Right lobe of liver (tissue), 6 donors: ENCODE measurements at regions not wholly inside any gene's neighbourhood (a gene's known extent, or its start where the extent isn't known, plus 50 kb on each side); places are given as distances from the start of the nearest gene placed in this dataset.

ENCODE experiments used
- ATAC-seq, 4 donors: fragments of 200-7000 bp; cut with Tn5 transposase; one replicate each; pipeline ENCODE4 v1.9.1; 2020; ENCODE audit warnings: mild to moderate bottlenecking in 4 of 4, moderate library complexity in 4 of 4
- DNase-seq, 3 donors: peaks; one replicate each; pipeline ENCODE4 v3.0.0-alpha.2; 2020
- H3K27ac ChIP-seq, 3 donors: fragments of 200-600 bp; one replicate each; pipeline ENCODE4 v1.8.0; 2022
- H3K27me3 ChIP-seq, 2 donors: fragments of 200-600 bp; one replicate each; pipeline ENCODE4 v1.8.0; 2022
- H3K36me3 ChIP-seq, 4 donors: fragments of 200-600 bp; sonication (generic) in 1 of 4; one replicate each; pipeline versions ENCODE4 v1.5.1 to v1.8.0; 2017 to 2022; ENCODE audit warnings: control low read depth in 1 of 4
- H3K4me1 ChIP-seq, 4 donors: fragments of 200-600 bp; sonication (generic) in 1 of 4; one replicate each; pipeline versions ENCODE4 v1.5.1 to v1.8.0; 2017 to 2022; ENCODE audit warnings: control low read depth in 1 of 4
- H3K4me3 ChIP-seq, 3 donors: fragments of 200-600 bp; one replicate each; pipeline ENCODE4 v1.8.0; 2022
- H3K9me3 ChIP-seq, 4 donors: fragments of 200-600 bp; sonication (generic) in 1 of 4; one replicate each; pipeline versions ENCODE4 v1.5.1 to v1.8.0; 2017 to 2022; ENCODE audit warnings: control low read depth in 1 of 4
- POLR2A ChIP-seq: fragments of 450-650 bp; IDR thresholded peaks from one replicate; pipeline ENCODE4 v1.6.1; 2017; ENCODE audit warnings: antibody characterized with exemption, mild to moderate bottlenecking
- WGBS: methylation state at CpG from one replicate; pipeline ENCODE4 v1.1.6; 2018; ENCODE audit warnings: low coverage, low lambda C conversion rate; ENCODE audit not compliant: insufficient coverage; ENCODE audit errors: missing lambda C conversion rate; 5-methylcytosine and 5-hydroxymethylcytosine counted together
- intact Hi-C, 2 donors: fragments of 100-400 bp; cut with DNase I; formaldehyde crosslinking; loops; one replicate each; pipeline versions ENCODE4 v1.11.2 to v1.14.1; 2022
- TF ChIP-seq, protein P1 (sequence below), 4 donors: fragments of 200-600 bp in 3 of 4; fragments of 450-650 bp in 1 of 4; IDR thresholded peaks; one replicate each; pipeline versions ENCODE4 v1.5.1 to v1.8.0; 2016 to 2022; ENCODE audit warnings: antibody characterized with exemption in 4 of 4, mild to moderate bottlenecking in 2 of 4
- donor health status: DM: no; HTN: yes; CAD: no.
- donor health status: DM: no; HTN: no; CAD: no.
- donor health status: DM: no; HTN: no; CAD: no.
- donor health status: DM: no; HTN: yes; CAD: no.
- donor health status: DM: no; HTN: yes; CAD: no.

DNA sequence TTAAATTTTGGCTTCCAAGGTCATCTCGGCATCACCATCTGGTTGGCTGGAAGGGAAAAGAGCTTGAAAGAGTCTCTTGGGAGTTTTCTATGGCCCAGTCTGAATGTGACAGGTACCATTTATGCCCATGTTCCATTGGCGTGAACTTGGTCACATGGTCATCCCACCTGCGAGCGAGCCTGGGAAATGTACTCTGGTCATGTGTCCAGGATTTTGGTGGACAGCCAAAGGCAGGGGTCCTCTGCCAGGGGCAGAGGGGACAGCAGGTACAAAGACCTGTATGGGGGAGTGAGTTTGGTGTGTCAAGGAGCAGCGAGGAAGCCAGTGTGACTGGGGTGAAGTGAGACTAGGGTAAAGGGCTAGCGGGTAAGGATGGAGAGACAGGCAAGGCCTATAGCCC, 112.6 kb downstream of the CDC5L start:
- Histone ChIP-seq H3K4me3 (no peak overlapping the region), H3K9me3 (no peaks in the 10 kb centered on the region), H3K4me1 (no peaks in the 10 kb centered on the region), H3K27ac (no peak overlapping the region), H3K36me3 (no peaks in the 10 kb centered on the region), H3K27me3 (no peaks in the 10 kb centered on the region)
- DNase-seq, result no peak
- no peak for ATAC-seq
- TF ChIP-seq POLR2A, result no peak
- TF ChIP-seq, protein P1, sequence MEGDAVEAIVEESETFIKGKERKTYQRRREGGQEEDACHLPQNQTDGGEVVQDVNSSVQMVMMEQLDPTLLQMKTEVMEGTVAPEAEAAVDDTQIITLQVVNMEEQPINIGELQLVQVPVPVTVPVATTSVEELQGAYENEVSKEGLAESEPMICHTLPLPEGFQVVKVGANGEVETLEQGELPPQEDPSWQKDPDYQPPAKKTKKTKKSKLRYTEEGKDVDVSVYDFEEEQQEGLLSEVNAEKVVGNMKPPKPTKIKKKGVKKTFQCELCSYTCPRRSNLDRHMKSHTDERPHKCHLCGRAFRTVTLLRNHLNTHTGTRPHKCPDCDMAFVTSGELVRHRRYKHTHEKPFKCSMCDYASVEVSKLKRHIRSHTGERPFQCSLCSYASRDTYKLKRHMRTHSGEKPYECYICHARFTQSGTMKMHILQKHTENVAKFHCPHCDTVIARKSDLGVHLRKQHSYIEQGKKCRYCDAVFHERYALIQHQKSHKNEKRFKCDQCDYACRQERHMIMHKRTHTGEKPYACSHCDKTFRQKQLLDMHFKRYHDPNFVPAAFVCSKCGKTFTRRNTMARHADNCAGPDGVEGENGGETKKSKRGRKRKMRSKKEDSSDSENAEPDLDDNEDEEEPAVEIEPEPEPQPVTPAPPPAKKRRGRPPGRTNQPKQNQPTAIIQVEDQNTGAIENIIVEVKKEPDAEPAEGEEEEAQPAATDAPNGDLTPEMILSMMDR (IDR thresholded peaks at IDR 0.05), result no peak
- 86% methylated on average over 5 of the region's 6 CpGs for WGBS
- intact Hi-C loops, result no loop called here

DNA sequence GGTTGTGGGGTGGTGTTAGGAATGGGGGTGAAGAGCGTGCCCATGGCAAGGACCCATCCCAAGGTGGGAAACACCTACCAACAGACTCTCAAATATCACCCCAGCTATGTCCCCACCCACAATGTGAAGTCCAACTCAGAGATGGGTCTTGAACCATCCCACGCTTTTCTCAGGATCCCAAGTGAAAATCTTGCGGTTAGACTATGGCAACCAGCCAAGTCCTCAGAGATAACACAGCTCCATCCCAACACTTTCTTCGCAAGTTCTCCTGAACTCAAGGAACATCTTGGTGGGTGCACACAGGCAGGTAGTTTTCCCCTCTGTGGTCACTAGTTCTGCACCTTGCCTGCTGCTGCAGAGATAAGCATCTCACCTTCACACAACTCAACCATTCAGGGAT, 116.0 kb downstream of the CDC5L start:
- 80% methylated on average over 1 of the region's 4 CpGs for WGBS
- no peaks in the 10 kb centered on the region for H3K9me3 ChIP-seq
- intact Hi-C loops, result no loop called here
- no peaks in the 10 kb centered on the region for H3K27me3 ChIP-seq
- no peak for DNase-seq
- H3K36me3 ChIP-seq, result no peaks in the 10 kb centered on the region
- no peaks in the 10 kb centered on the region for H3K4me1 ChIP-seq
- ATAC-seq, result no peak
- TF ChIP-seq POLR2A, result no peak
- TF ChIP-seq, protein P1 (IDR thresholded peaks at IDR 0.05), result no peak
- H3K4me3 ChIP-seq, result no peak overlapping the region
- H3K27ac ChIP-seq, result no peak overlapping the region

DNA sequence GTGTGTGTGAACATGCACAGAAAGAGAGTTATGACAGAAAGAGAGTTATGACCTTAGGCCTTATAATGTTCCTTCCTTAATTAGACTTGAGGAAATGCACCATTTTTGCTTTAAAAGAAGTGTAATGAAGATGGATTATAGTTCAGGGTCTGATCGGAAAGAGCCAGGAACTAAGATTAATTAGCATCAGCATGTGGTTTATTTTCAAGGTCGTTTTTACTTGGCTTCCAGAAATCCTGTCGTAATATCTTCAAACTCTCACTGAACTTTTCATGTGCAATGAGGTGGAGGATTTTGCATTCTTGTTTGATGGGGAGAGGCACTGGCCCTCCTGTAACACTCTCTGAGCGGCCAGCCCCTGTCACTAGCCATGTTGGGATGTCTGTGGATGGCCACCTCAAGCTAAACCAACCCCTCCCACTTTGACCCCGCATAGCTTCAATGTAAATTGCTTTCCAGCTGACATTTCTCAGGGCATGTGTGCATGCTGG, 116.8 kb downstream of the CDC5L start:
- Histone ChIP-seq H3K9me3 (no peaks in the 10 kb centered on the region), H3K27ac (no peak overlapping the region), H3K36me3 (no peaks in the 10 kb centered on the region), H3K4me3 (no peak overlapping the region), H3K27me3 (no peaks in the 10 kb centered on the region), H3K4me1 (no peaks in the 10 kb centered on the region)
- intact Hi-C loops, result no loop called here
- no peak for DNase-seq
- 19% methylated on average over 4 of the region's 5 CpGs for WGBS
- no peak for ATAC-seq
- TF ChIP-seq, protein P1 (IDR thresholded peaks at IDR 0.05), result no peak
- TF ChIP-seq POLR2A, result no peak

DNA sequence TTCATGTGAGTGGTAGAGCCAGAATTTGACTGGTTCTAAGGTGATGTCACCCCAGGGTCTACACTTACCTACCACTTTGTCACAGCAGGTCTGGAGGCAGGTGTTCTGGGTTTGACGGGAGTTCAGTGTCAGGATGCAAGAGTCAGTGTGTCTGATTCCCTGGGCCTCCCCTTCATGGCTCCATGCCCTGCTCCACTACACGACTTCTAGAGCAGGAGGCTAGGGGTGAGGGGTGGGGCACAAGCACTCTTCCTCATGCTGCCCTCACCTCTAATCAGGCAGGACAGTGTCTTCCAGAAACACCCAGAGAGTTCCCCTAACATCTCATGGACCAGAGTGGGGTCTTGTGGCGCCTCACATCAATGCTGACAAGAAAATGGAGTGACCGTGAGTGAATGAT, 118.2 kb downstream of the CDC5L start:
- TF ChIP-seq POLR2A, result no peak
- TF ChIP-seq, protein P1 (IDR thresholded peaks at IDR 0.05), result no peak
- no peak overlapping the region for H3K4me3 ChIP-seq
- no peak for DNase-seq
- no peaks in the 10 kb centered on the region for H3K27me3 ChIP-seq
- no peak overlapping the region for H3K27ac ChIP-seq
- ATAC-seq, result no peak
- no peaks in the 10 kb centered on the region for H3K4me1 ChIP-seq
- 76% methylated on average over 3 of the region's 4 CpGs for WGBS
- intact Hi-C loops, result no loop called here
- no peaks in the 10 kb centered on the region for H3K36me3 ChIP-seq
- H3K9me3 ChIP-seq, result no peaks in the 10 kb centered on the region

DNA sequence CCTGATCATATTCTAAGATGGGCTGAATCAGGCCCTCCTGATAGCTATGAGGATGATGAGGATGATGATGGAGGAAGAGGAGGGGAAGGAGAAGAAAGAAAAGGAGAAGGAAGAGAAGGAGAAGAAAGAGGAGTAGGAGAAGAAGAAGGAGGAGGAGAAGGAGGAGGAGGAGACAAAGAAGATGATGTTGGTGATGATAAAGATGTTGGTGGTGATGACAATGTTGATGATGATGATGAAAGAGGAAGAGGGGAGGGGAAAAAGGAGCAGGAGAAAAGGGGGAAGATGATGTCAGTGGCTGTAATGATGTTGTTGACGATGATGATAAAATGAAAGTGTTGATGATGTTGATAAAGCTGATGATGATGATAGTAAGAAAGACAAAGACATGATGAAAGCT, 119.5 kb downstream of the CDC5L start:
- H3K36me3 ChIP-seq, result no peaks in the 10 kb centered on the region
- no peak overlapping the region for H3K4me3 ChIP-seq
- no peak overlapping the region for H3K27ac ChIP-seq
- 60% methylated on average over 1 of the region's 1 CpG for WGBS
- no peak for TF ChIP-seq POLR2A
- TF ChIP-seq, protein P1 (IDR thresholded peaks at IDR 0.05), result no peak
- H3K27me3 ChIP-seq, result no peaks in the 10 kb centered on the region
- ATAC-seq, result no peak
- no peaks in the 10 kb centered on the region for H3K9me3 ChIP-seq
- H3K4me1 ChIP-seq, result no peaks in the 10 kb centered on the region
- no peak for DNase-seq
- intact Hi-C loops, result no loop called here
